GM12874 (cell line): ENCODE measurements at regions not wholly inside any gene's neighbourhood (a gene's known extent, or its start where the extent isn't known, plus 50 kb on each side); places are given as distances from the start of the nearest gene placed in this dataset.

ENCODE experiments used
- CTCF ChIP-seq: IDR thresholded peaks from 2 replicates; pipeline ENCODE4 v1.5.1; 2011; ENCODE audit warnings: low read depth, mild to moderate bottlenecking, control low read depth, low read length, moderate library complexity; ENCODE audit not compliant: insufficient read depth

GRCh38 chr5:93887678-93888077, 146.3 kb upstream of the POU5F2 start:
- no peak for TF ChIP-seq CTCF

GRCh38 chr5:93886917-93887361, 145.5 kb upstream of the POU5F2 start:
- TF ChIP-seq CTCF = no peak

- no peak for TF ChIP-seq CTCF
Measured at GRCh38 chr5:93886098-93886806, 144.9 kb upstream of the POU5F2 start.

GRCh38 chr5:93884254-93884653, 142.9 kb upstream of the POU5F2 start:
- TF ChIP-seq CTCF = no peak

GRCh38 chr5:93883459-93883858, 142.1 kb upstream of the POU5F2 start:
- TF ChIP-seq CTCF = no peak

GRCh38 chr5:93875693-93876092, 134.3 kb upstream of the POU5F2 start:
- TF ChIP-seq CTCF = no peak

- TF ChIP-seq CTCF = no peak
Measured at GRCh38 chr5:93874491-93874890, 133.1 kb upstream of the POU5F2 start.
